WTC11 (cell line): ENCODE measurements at regions not wholly inside any gene's neighbourhood (a gene's known extent, or its start where the extent isn't known, plus 50 kb on each side); places are given as distances from the start of the nearest gene placed in this dataset.

Experiments
- ATAC-seq: fragments of 200-7000 bp; cut with Tn5 transposase; 2 replicates; pipeline ENCODE4 v1.10.0; 2021; ENCODE audit warnings: mild to moderate bottlenecking, moderate library complexity
- CTCF ChIA-PET: fragments of 300-600 bp; sonication (Branson Sonifier 250); formaldehyde crosslinking; loops from one replicate; lab custom pipeline; 2021; ENCODE audit warnings: antibody characterized with exemption; lab: Charles Lee
- POLR2A ChIA-PET: fragments of 350-600 bp; sonication (Branson Sonifier 250); formaldehyde crosslinking; loops from one replicate; lab custom pipeline; 2021; ENCODE audit warnings: antibody characterized with exemption; lab: Charles Lee
- DNase-seq: peaks from one replicate; pipeline ENCODE4 v3.0.0; 2021; ENCODE audit warnings: low spot score
- H3K27ac Mint-ChIP-seq: 2 replicates; pipeline ENCODE4 v1.8.0; 2021; ENCODE audit warnings: mixed read lengths
- H3K27me3 Mint-ChIP-seq: 2 replicates; pipeline ENCODE4 v1.8.0; 2021; ENCODE audit warnings: low read depth, mild to moderate bottlenecking, moderate library complexity, mixed read lengths
- H3K36me3 Mint-ChIP-seq: 2 replicates; pipeline ENCODE4 v1.8.0; 2021; ENCODE audit warnings: mixed read lengths
- H3K4me1 Mint-ChIP-seq: 2 replicates; pipeline ENCODE4 v1.8.0; 2022; ENCODE audit warnings: mixed read lengths
- H3K4me3 Mint-ChIP-seq: 2 replicates; pipeline ENCODE4 v1.8.0; 2021; ENCODE audit warnings: mild to moderate bottlenecking, moderate library complexity, mixed read lengths
- H3K9me3 Mint-ChIP-seq: 2 replicates; pipeline ENCODE4 v1.8.0; 2021; ENCODE audit warnings: mixed read lengths
- AFF4 ChIP-seq: sonication (generic); formaldehyde crosslinking; IDR thresholded peaks from 2 replicates; pipeline ENCODE4 v1.8.1; 2023; ENCODE audit warnings: mild to moderate bottlenecking, missing genetic modification reagents, borderline replicate concordance
- ATF3 ChIP-seq: sonication (generic); formaldehyde crosslinking; conservative IDR thresholded peaks from 2 replicates; pipeline ENCODE4 v1.8.1; 2022; ENCODE audit warnings: mild to moderate bottlenecking, missing genetic modification reagents
- CBFB ChIP-seq: sonication (generic); formaldehyde crosslinking; IDR thresholded peaks from 2 replicates; pipeline ENCODE4 v1.8.1; 2022; ENCODE audit warnings: mild to moderate bottlenecking, low read depth, missing genetic modification reagents
- CDX4 ChIP-seq: fragments of 250-450 bp; sonication (Bioruptor Pico); IDR thresholded peaks from 2 replicates; pipeline ENCODE4 v1.9.0; 2021; ENCODE audit warnings: moderate library complexity, mild to moderate bottlenecking, inconsistent platforms, borderline replicate concordance
- ELF4 ChIP-seq: sonication (generic); formaldehyde crosslinking; IDR thresholded peaks from 2 replicates; pipeline ENCODE4 v1.8.1; 2022; ENCODE audit warnings: low read depth, mild to moderate bottlenecking, moderate library complexity, missing genetic modification reagents
- FOXK1 ChIP-seq: sonication (generic); formaldehyde crosslinking; IDR thresholded peaks from 2 replicates; pipeline ENCODE4 v1.8.0; 2022; ENCODE audit warnings: mild to moderate bottlenecking, moderate library complexity, missing genetic modification reagents
- GABPB1 ChIP-seq: sonication (generic); formaldehyde crosslinking; IDR thresholded peaks from 2 replicates; pipeline ENCODE4 v1.8.1; 2023; ENCODE audit warnings: mild to moderate bottlenecking, missing genetic modification reagents
- HMGA2 ChIP-seq: fragments of 250-450 bp; sonication (Bioruptor Pico); IDR thresholded peaks from 2 replicates; pipeline ENCODE4 v1.4.0; 2021; ENCODE audit warnings: mild to moderate bottlenecking, moderate library complexity
- HMGXB4 ChIP-seq: sonication (generic); formaldehyde crosslinking; IDR thresholded peaks from 2 replicates; pipeline ENCODE4 v1.8.1; 2023; ENCODE audit warnings: mild to moderate bottlenecking, moderate library complexity, missing genetic modification reagents
- MAX ChIP-seq: sonication (generic); formaldehyde crosslinking; IDR thresholded peaks from 2 replicates; pipeline ENCODE4 v1.8.0; 2022; ENCODE audit warnings: mild to moderate bottlenecking, missing genetic modification reagents
- MLX ChIP-seq: sonication (generic); formaldehyde crosslinking; IDR thresholded peaks from 2 replicates; pipeline ENCODE4 v1.8.1; 2023; ENCODE audit warnings: mild to moderate bottlenecking, missing genetic modification reagents, moderate library complexity
- ZNF138 ChIP-seq: sonication (generic); formaldehyde crosslinking; conservative IDR thresholded peaks from 2 replicates; pipeline ENCODE4 v1.8.1; 2022; ENCODE audit warnings: mild to moderate bottlenecking, moderate library complexity, missing genetic modification reagents
- ZNF423 ChIP-seq: fragments of 250-450 bp; sonication (Bioruptor Pico); IDR thresholded peaks from 2 replicates; pipeline ENCODE4 v2.1.2; 2022; ENCODE audit warnings: mild to moderate bottlenecking, moderate library complexity
- ZSCAN18 ChIP-seq: fragments of 250-450 bp; sonication (Bioruptor Pico); IDR thresholded peaks from 2 replicates; pipeline ENCODE4 v2.1.2; 2022; ENCODE audit warnings: mild to moderate bottlenecking, moderate library complexity

- TF ChIP-seq ELF4 (CRISPR knock-in tag), result no peak
- no peak for TF ChIP-seq MLX (CRISPR knock-in tag)
- no peak for TF ChIP-seq GABPB1 (CRISPR knock-in tag)
Measured at GRCh38 chr5:135088911-135089310, 54.9 kb upstream of the PITX1 start (continued).

GRCh38 chr5:135087950-135088349 is 53.9 kb upstream of the PITX1 start:
- H3K4me3 Mint-ChIP-seq, result no peak overlapping the region
- TF ChIP-seq GABPB1 (CRISPR knock-in tag), result no peak
- TF ChIP-seq FOXK1 (CRISPR knock-in tag), result no peak
- no peak for TF ChIP-seq CDX4 (CRISPR knock-in tag)
- TF ChIP-seq AFF4 (CRISPR knock-in tag), result no peak
- no peak for TF ChIP-seq ZNF138 (CRISPR knock-in tag)
- TF ChIP-seq HMGA2, result no peak
- TF ChIP-seq MAX (CRISPR knock-in tag), result no peak
- no peak for TF ChIP-seq ATF3 (CRISPR knock-in tag)
- no peak for TF ChIP-seq ZNF423 (CRISPR knock-in tag)
- TF ChIP-seq ZSCAN18 (CRISPR knock-in tag), result no peak
- TF ChIP-seq CBFB (CRISPR knock-in tag), result no peak
- no peak for TF ChIP-seq HMGXB4
- ATAC-seq (no peak), DNase-seq (no peak)
- H3K4me1 Mint-ChIP-seq, result no peaks in the 10 kb centered on the region
- no peak overlapping the region for H3K27ac Mint-ChIP-seq
- H3K27me3 Mint-ChIP-seq, result 0 out of 2 replicates have a peak, but pooled peaks cover 9% of the 10 kb centered on the region
- POLR2A ChIA-PET, result no interaction called here
- CTCF ChIA-PET, result no interaction called here
- no peaks in the 10 kb centered on the region for H3K36me3 Mint-ChIP-seq
- no peaks in the 10 kb centered on the region for H3K9me3 Mint-ChIP-seq
